ENCODE measurements at regions not wholly inside any gene's neighbourhood (a gene's known extent, or its start where the extent isn't known, plus 50 kb on each side); places are given as distances from the start of the nearest gene placed in this dataset.

DNA sequence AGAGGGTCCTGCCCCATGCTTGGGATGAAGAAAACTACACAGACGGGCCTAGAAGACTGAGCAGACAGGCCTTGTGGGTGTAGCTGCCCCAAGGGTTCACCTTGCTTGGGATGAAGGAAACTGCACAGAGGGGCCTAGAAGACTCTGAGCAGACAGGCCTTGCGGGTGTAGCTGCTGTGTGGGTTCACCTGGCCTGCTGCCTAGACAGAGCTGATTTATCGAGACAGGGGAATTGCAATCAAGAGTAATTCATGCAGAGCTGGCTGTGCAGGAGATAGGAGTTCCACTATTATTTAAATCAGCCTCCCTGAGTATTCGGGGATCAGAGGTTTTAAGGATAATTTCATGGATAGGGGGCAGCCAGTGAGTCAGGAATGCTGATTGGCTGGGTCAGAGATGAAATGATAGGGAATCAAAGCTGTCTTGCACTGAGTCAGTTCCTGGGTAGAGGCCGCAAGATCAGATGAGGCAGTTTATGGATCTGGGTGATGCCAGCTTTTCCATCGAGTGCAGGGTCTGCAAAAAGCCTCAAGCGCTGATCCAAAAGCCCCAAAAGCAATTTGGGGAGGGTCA, 341.4 kb downstream of the GALR1 start:
- TF ChIP-seq, protein P1, sequence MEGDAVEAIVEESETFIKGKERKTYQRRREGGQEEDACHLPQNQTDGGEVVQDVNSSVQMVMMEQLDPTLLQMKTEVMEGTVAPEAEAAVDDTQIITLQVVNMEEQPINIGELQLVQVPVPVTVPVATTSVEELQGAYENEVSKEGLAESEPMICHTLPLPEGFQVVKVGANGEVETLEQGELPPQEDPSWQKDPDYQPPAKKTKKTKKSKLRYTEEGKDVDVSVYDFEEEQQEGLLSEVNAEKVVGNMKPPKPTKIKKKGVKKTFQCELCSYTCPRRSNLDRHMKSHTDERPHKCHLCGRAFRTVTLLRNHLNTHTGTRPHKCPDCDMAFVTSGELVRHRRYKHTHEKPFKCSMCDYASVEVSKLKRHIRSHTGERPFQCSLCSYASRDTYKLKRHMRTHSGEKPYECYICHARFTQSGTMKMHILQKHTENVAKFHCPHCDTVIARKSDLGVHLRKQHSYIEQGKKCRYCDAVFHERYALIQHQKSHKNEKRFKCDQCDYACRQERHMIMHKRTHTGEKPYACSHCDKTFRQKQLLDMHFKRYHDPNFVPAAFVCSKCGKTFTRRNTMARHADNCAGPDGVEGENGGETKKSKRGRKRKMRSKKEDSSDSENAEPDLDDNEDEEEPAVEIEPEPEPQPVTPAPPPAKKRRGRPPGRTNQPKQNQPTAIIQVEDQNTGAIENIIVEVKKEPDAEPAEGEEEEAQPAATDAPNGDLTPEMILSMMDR (IDR thresholded peaks at IDR 0.05; ENCODE audit: extremely low read depth, insufficient read depth, missing control alignments): no peak
- no peak for DNase-seq (ENCODE audit: low spot score)
- in situ Hi-C loops (cut with MboI; ENCODE audit: low pct_unique_long_range_greater_than_20kb, low sequenced_read_pairs, unreplicated experiment): no loop called here

DNA sequence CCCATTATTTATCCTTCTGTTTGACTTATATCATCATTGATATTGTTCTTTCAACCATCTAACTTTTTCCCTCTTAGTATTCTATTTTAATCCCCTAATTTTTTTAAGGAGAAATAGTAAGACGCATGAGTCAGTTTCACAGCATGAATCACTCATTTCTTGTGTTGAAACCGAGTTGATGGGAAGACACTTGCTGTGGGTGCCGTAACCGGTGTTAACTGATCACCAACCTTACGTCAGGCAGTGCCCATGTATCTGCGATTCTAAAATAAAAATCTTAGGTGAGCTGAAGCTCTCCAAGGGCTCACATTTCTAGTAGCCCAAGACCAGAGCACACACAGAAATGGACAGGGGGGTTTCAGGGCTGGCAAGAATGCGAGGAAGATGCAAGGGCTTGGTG, 348.1 kb downstream of the GALR1 start:
- in situ Hi-C loops (cut with MboI; ENCODE audit: low pct_unique_long_range_greater_than_20kb, low sequenced_read_pairs, unreplicated experiment): no loop called here
- no peak for DNase-seq (ENCODE audit: low spot score)
- TF ChIP-seq, protein P1 (IDR thresholded peaks at IDR 0.05; ENCODE audit: extremely low read depth, insufficient read depth, missing control alignments): no peak

DNA sequence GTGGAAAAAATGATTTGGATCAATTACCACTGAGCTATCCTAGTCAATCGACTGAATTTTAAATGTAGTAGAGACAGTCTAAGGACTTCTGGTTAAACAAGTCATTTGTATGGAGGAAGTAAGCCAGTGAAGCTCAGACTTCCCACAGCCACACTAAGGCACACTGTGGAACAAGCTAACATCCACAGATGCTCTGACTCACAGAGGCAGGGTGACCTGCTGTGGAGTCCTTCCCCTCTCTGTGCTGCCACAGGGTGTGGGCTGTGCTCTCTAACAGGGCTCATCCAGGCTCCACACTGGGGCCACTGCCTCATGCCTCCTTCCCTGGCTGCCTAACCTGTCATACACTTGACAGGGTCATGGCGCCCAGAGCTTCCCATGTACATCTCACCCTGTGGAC, 351.0 kb downstream of the GALR1 start:
- no peak for DNase-seq (ENCODE audit: low spot score)
- in situ Hi-C loops (cut with MboI; ENCODE audit: low pct_unique_long_range_greater_than_20kb, low sequenced_read_pairs, unreplicated experiment): no loop called here
- TF ChIP-seq, protein P1 (IDR thresholded peaks at IDR 0.05; ENCODE audit: extremely low read depth, insufficient read depth, missing control alignments): no peak

DNA sequence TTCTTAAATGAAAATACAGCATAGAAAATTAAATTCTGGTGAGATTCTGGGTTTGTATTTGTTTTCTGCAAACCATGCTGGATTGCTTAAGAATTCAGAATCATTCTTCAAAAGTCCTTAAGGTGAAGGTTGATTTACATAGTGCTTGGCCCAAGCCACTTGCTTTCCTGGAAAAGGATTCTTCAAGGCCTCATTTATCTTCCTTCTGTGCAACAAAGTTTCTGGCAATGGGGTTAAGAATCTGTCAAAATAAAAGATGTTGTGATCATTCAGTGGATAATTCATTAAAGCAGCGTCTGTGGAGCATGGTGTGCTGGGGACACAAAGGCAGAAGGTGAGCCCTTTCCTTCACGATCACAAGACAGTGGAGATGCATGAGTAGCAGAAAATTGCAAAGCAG, 351.9 kb downstream of the GALR1 start:
- in situ Hi-C loops (cut with MboI; ENCODE audit: low pct_unique_long_range_greater_than_20kb, low sequenced_read_pairs, unreplicated experiment): no loop called here
- TF ChIP-seq, protein P1 (IDR thresholded peaks at IDR 0.05; ENCODE audit: extremely low read depth, insufficient read depth, missing control alignments): no peak
- DNase-seq (ENCODE audit: low spot score): no peak

DNA sequence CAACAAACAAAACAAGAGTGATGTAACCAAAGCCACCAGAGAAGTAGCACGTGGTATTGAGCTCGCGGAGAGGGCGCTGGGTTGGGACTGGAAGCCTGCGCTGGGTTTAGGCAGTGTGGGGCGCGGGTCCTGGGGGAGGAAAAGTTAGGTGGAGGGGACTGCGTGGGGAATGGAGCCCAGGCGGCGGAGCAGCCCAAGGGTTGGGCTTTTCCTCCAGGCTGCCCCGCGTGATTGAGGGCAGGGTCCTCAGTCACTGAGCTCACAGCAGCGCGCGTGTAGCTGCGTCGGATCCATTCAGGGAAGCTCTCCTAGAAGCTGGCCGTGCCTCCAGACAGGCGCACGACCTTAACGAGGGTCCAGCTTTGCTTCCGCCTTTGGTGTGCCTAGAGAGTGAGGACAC, 357.4 kb downstream of the GALR1 start:
- TF ChIP-seq, protein P1 (IDR thresholded peaks at IDR 0.05; ENCODE audit: extremely low read depth, insufficient read depth, missing control alignments): no peak
- in situ Hi-C loops (cut with MboI; ENCODE audit: low pct_unique_long_range_greater_than_20kb, low sequenced_read_pairs, unreplicated experiment): no loop called here
- no peak for DNase-seq (ENCODE audit: low spot score)

DNA sequence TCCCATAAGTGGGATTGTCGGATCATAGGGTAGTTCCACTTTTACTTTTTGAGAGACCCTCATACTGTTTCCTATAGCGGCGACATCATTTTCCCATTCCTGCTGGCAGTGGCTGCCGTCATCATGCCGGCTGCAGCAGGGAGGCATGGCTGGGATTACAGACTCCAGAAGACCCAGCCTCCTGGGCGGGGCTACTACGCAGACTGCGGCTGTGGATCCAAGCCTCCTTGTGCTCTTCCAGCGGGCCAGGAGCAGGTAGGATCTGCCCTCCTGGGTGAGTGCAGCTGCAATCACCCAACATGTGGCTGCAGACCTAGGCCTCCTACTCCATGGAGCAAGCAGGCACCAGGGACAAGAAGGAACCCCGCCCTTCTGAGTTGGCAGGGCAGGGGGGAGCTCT, 359.2 kb downstream of the GALR1 start:
- in situ Hi-C loops (cut with MboI; ENCODE audit: low pct_unique_long_range_greater_than_20kb, low sequenced_read_pairs, unreplicated experiment): no loop called here
- TF ChIP-seq, protein P1 (IDR thresholded peaks at IDR 0.05; ENCODE audit: extremely low read depth, insufficient read depth, missing control alignments): no peak
- DNase-seq (ENCODE audit: low spot score): no peak

DNA sequence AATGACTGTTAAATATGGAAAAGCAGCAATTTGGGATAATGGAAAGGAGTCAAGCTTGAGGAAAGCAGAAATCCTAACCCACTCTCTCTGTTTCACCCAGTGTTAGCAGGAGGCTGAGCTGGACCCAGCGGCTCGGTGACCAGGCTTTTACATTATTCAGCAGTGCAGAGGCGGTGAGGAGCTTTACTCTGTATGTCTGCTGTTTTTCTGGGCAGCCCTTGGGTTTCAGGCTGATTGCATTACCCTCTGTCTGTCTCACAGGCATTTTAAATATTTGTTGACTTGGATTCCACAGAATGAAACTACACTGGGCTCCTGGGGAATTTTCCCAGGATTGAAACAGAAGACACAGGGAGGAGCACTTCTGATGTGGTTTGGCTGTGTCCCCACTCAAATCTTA, 368.0 kb downstream of the GALR1 start:
- no peak for DNase-seq (ENCODE audit: low spot score)
- TF ChIP-seq, protein P1 (IDR thresholded peaks at IDR 0.05; ENCODE audit: extremely low read depth, insufficient read depth, missing control alignments): no peak
- in situ Hi-C loops (cut with MboI; ENCODE audit: low pct_unique_long_range_greater_than_20kb, low sequenced_read_pairs, unreplicated experiment): no loop called here
